SW480 (cell line): ENCODE measurements at regions not wholly inside any gene's neighbourhood (a gene's known extent, or its start where the extent isn't known, plus 50 kb on each side); places are given as distances from the start of the nearest gene placed in this dataset.
A peak's percentile ranks its signal among the peaks of the same experiment; 100 is the strongest.

Experiments
- DNase-seq: peaks from one replicate; pipeline ENCODE4 v3.0.0-alpha.2; 2016; ENCODE audit warnings: low spot score

DNA sequence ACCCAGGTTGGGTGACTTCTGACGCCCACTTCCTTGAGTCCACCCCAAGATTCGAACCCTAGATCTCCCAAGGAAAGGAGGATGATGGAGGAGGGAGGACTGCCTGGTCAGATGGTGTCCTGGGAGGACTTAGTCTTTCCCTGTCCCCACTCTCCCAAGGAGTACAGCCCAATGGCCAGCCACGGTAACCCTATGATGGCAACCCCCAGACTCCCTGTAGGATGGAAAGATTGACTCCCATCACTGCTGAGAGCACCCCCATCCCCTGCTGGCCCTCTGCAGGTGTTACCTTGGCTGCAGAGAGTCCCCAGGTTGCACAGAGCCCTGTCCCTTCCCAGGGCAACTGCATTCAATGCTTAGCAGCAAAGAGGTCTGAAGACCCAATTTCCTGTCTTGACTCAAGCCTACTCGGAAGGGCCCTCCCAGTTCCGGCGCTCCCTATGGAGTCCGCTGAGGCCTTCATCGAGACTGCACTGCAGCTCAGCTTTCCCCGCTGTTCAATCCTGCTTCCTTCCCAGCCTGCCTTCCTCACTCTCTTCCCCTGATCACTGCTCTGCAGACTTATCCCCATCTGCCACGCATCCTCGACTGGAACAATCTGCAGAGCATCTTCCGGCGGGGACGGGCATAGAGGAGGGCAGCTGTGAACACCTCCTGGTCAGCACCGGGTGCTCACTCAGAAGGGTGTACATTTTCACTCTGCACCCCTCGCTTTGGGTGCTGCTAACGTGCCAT, 50.8 kb upstream of the OCM2 start:
- DNase-seq, result no peak

DNA sequence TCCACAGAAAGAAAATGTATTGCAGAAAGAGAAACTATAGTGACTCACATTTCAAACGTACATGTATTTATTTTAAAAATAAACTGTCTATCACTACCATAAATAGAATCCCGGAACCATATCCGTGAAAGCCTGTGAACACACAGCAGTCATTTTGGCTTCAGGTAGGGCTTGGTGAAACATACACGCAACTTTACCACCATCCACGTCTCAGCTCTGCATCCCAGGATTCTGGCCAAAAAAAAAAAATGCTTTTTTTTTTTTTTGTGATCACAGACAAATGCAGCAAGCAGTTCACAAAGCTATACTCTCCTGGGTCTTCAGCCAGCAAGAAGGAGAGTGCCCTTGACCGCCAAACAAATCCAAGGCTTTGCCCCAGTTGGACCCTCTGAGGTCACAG, 56.8 kb upstream of the OCM2 start:
- DNase-seq, result no peak

DNA sequence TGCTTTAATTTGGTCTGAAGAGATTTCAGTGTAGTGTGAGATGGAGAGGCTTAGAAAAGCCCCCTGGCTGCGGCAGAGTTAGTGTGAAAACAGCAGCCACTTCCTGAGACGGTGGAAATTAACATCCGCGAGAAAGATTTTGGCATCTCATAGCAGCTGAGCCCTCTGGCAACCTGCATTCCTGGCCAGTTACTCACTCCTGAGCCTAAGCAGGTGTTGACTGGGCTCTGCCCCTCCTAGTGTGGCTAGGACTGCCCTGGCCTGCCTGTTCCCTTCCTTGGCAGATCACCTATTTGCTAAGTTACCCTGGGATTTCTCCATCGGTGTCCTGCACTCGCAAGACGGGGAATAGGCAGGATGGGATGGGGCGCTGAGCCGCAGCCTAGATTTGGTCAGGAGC, 57.6 kb upstream of the LMTK2 start:
- peak; percentile 80 for DNase-seq

DNA sequence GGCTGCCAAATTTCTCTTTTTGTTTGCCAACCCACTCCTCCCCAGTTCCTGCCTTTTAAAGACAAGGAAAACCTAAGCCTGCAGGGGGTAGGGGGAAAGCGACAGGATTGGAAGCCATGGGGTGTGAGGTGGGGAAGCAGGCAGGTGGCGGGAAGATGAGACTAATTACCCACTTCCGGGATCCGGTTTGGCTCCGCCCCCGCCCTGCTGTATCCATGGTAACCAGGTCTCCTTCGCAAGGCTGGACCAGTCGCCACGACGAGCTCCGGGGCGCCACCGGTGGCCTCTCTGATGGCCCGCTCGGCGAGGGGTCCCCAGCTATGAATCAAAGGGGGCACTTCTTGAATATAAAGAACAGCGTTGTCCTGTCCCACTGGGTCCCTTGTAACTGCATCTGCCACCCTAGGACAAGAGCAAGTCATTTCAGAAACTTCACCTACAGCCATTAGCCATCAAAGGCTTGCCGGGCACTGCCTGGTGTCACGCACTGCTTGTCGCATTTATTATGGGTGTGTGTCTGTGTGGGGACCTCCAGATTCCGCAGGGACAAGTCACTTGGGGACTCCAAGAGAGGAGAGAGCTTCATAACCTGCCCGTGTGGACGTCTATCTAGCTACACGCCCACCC, 55.4 kb upstream of the LMTK2 start:
- peak; percentile 93 for DNase-seq

DNA sequence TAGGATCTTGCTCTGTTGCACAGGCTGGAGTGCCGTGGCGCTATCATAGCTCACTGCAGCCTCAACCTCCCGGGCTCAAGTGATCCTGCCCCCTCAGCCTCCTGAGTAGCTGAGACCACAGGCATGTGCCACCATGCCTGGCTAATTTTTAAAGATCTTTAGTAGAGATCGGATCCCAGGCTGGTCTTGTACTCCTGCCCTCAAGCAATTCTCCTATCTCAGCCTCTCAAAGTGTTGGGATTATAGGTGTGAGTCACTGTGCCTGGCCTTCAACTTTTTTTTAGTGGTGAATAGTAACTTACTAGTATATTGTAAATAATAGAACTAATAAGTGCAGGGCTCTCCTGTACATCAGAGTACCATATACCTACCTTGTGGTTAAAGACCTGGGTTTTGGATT, 52.1 kb upstream of the LMTK2 start:
- DNase-seq, result no peak

DNA sequence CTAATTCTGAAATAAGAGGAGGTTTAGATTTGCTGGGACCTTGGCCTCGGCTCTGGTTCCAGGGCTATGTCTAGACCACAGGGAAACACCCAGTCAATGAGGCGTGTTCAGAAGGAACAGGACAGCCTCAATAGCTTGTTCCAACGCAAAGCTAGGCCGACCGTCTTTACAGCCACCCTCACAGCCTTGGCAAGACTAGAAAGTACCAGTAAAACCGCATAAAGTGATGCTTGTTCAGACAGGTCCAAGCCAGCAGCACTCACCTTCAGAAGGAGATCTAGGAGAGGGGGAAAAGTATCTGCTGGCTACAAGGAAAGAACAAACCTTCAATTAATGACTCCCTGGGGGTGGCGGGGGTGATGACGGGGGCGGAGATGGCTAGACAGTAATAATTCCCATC, 50.1 kb upstream of the LMTK2 start:
- DNase-seq, result no peak
